SK-N-SH treated with all-trans-retinoic acid at 6 μM for 48 hours (cell line): ENCODE measurements at regions not wholly inside any gene's neighbourhood (a gene's known extent, or its start where the extent isn't known, plus 50 kb on each side); places are given as distances from the start of the nearest gene placed in this dataset.

Experiments used
- ARNTL ChIP-seq: fragments of 450-650 bp; formaldehyde crosslinking; IDR thresholded peaks from 2 replicates; pipeline ENCODE4 v1.5.0; 2020; ENCODE audit warnings: low read depth, mild to moderate bottlenecking, moderate library complexity, borderline replicate concordance
- CSDC2 ChIP-seq: fragments of 250-450 bp; sonication (Bioruptor Pico); IDR thresholded peaks from 2 replicates; pipeline ENCODE4 v1.5.0; 2020; ENCODE audit warnings: mild to moderate bottlenecking, moderate library complexity
- ISL1 ChIP-seq: fragments of 250-450 bp; sonication (Bioruptor Pico); IDR thresholded peaks from 2 replicates; pipeline ENCODE4 v2.1.2; 2022; ENCODE audit warnings: mild to moderate bottlenecking, moderate library complexity
- RARB ChIP-seq: fragments of 250-450 bp; sonication (Bioruptor Pico); IDR thresholded peaks from 2 replicates; pipeline ENCODE4 v1.8.0; 2021; ENCODE audit warnings: mild to moderate bottlenecking, moderate library complexity
- SNAI2 ChIP-seq: fragments of 250-450 bp; sonication (Bioruptor Pico); IDR thresholded peaks from 2 replicates; pipeline ENCODE4 v1.5.0; 2020; ENCODE audit warnings: mild to moderate bottlenecking, moderate library complexity
- ZC3H10 ChIP-seq: fragments of 250-450 bp; sonication (Bioruptor Pico); IDR thresholded peaks from 2 replicates; pipeline ENCODE4 v1.5.1; 2021; ENCODE audit warnings: mild to moderate bottlenecking, moderate library complexity
- ZFP3 ChIP-seq: fragments of 250-450 bp; sonication (Bioruptor Pico); IDR thresholded peaks from 2 replicates; pipeline ENCODE4 v1.5.0; 2020; ENCODE audit warnings: mild to moderate bottlenecking, moderate library complexity
- ZNF565 ChIP-seq: fragments of 450-650 bp; formaldehyde crosslinking; conservative IDR thresholded peaks from 2 replicates; pipeline ENCODE4 v1.5.0; 2020; ENCODE audit warnings: low read depth, mild to moderate bottlenecking, moderate library complexity
- TF ChIP-seq, protein P1 (sequence below): fragments of 250-450 bp; sonication (Bioruptor Pico); IDR thresholded peaks from 2 replicates; pipeline ENCODE4 v1.5.1; 2021; ENCODE audit warnings: mild to moderate bottlenecking, moderate library complexity
- TF ChIP-seq, protein P2 (sequence below): fragments of 250-450 bp; sonication (Bioruptor Pico); IDR thresholded peaks from 2 replicates; pipeline ENCODE4 v1.8.0; 2020; ENCODE audit warnings: mild to moderate bottlenecking, moderate library complexity, borderline replicate concordance

DNA sequence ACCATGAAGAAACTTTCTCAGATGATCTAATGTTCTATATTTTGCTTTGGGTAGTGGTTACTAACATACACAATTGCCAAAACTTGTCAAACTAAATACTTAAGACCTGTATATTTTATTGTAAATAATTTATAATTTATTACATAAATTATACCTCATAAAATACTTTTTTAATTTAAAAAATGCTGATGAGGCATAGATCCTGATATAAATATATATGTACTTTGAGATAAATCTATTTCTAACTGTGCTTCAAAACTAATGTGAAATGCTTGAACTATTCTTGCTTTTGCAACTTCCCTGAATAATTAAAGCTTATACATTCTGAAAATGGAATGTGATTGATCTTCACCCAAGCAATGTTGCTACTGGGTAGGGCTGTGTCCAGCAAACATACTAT, 568.8 kb downstream of the INSC start:
- TF ChIP-seq, protein P1, sequence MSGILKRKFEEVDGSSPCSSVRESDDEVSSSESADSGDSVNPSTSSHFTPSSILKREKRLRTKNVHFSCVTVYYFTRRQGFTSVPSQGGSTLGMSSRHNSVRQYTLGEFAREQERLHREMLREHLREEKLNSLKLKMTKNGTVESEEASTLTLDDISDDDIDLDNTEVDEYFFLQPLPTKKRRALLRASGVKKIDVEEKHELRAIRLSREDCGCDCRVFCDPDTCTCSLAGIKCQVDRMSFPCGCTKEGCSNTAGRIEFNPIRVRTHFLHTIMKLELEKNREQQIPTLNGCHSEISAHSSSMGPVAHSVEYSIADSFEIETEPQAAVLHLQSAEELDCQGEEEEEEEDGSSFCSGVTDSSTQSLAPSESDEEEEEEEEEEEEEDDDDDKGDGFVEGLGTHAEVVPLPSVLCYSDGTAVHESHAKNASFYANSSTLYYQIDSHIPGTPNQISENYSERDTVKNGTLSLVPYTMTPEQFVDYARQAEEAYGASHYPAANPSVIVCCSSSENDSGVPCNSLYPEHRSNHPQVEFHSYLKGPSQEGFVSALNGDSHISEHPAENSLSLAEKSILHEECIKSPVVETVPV, result no peak
- TF ChIP-seq ARNTL (CRISPR knock-in tag), result no peak
- TF ChIP-seq, protein P2, sequence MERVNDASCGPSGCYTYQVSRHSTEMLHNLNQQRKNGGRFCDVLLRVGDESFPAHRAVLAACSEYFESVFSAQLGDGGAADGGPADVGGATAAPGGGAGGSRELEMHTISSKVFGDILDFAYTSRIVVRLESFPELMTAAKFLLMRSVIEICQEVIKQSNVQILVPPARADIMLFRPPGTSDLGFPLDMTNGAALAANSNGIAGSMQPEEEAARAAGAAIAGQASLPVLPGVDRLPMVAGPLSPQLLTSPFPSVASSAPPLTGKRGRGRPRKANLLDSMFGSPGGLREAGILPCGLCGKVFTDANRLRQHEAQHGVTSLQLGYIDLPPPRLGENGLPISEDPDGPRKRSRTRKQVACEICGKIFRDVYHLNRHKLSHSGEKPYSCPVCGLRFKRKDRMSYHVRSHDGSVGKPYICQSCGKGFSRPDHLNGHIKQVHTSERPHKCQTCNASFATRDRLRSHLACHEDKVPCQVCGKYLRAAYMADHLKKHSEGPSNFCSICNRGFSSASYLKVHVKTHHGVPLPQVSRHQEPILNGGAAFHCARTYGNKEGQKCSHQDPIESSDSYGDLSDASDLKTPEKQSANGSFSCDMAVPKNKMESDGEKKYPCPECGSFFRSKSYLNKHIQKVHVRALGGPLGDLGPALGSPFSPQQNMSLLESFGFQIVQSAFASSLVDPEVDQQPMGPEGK (CRISPR knock-in tag), result no peak
- no peak for TF ChIP-seq CSDC2 (CRISPR knock-in tag)
- TF ChIP-seq SNAI2 (CRISPR knock-in tag), result no peak
- no peak for TF ChIP-seq ISL1
- TF ChIP-seq RARB, result no peak
- TF ChIP-seq ZC3H10, result no peak
- no peak for TF ChIP-seq ZNF565
- TF ChIP-seq ZFP3 (CRISPR knock-in tag), result no peak
